Psoas muscle (tissue), 7 donors: ENCODE measurements at regions not wholly inside any gene's neighbourhood (a gene's known extent, or its start where the extent isn't known, plus 50 kb on each side); places are given as distances from the start of the nearest gene placed in this dataset.
"Not testable (repeated sequence)": the region's sequence is repeated elsewhere in the genome, so short reads cannot be mapped to it uniquely, and the experiment has no call there.

Source experiments
- ATAC-seq, 4 donors: fragments of 200-7000 bp; cut with Tn5 transposase; one replicate each; pipeline ENCODE4 v1.9.1; 2020; ENCODE audit warnings: moderate library complexity in 3 of 4, mild to moderate bottlenecking in 2 of 4
- DNase-seq, 2 donors: peaks; one replicate each; pipeline ENCODE4 v3.0.0-alpha.2; 2020
- H3K27ac ChIP-seq: fragments of 200-600 bp; one replicate; pipeline ENCODE4 v1.8.0; 2022
- H3K27me3 ChIP-seq, 3 donors: fragments of 200-600 bp in 1 of 3; one replicate each; pipeline versions ENCODE4 v1.6.1 to v1.8.0; 2013 to 2022; ENCODE audit warnings: low read length in 2 of 3, mild to moderate bottlenecking in 2 of 3, moderate library complexity in 1 of 3; ENCODE audit not compliant: insufficient read depth in 3 of 3
- H3K36me3 ChIP-seq, 2 donors: fragments of 200-600 bp in 1 of 2; one replicate each; pipeline versions ENCODE4 v1.6.1 to v1.8.0; 2013 to 2022; ENCODE audit warnings: low read depth in 1 of 2, mild to moderate bottlenecking in 1 of 2, moderate library complexity in 1 of 2; ENCODE audit not compliant: insufficient read depth in 1 of 2
- H3K4me1 ChIP-seq: fragments of 200-600 bp; one replicate; pipeline ENCODE4 v1.8.0; 2022
- H3K4me3 ChIP-seq: fragments of 200-600 bp; one replicate; pipeline ENCODE4 v1.8.0; 2022; ENCODE audit warnings: mild to moderate bottlenecking
- H3K9me3 ChIP-seq: fragments of 200-600 bp; one replicate; pipeline ENCODE4 v1.8.0; 2022
- CTCF ChIP-seq: fragments of 200-600 bp; IDR thresholded peaks from one replicate; pipeline ENCODE4 v1.8.0; 2022; ENCODE audit warnings: antibody characterized with exemption
- WGBS, 3 donors: extraction: QIAGEN DNeasy Blood & Tissue Kit; methylation state at CpG; one replicate each; pipeline versions ENCODE4 v1.1.6 to v1.1.7; 2013; 5-methylcytosine and 5-hydroxymethylcytosine counted together
- intact Hi-C, 2 donors: fragments of 100-400 bp; cut with DNase I; formaldehyde crosslinking; loops; one replicate each; pipeline versions ENCODE4 v1.11.0 to v1.14.2; 2022
- donor health status: healthy with polysubstance abuse.
- donor health status: DM: no; HTN: no; CAD: no; lungs with moderate emphysema.
- donor health status: Bipolar disorder and iron deficiency.
- donor health status: healthy.
- donor health status: DM: yes; HTN: yes; CAD: no.
- donor health status: DM: no; HTN: no; CAD: no.
- donor health status: DM: yes; HTN: yes; CAD: no.

GRCh38 chr3:75610773-75611172, 53.4 kb upstream of the FRG2C start:
- ATAC-seq (no peak), DNase-seq (no peak)
- no peaks in the 10 kb centered on the region for H3K27me3 ChIP-seq
- intact Hi-C loops, result no loop called here
- TF ChIP-seq CTCF, result no peak
- 71 to 81% (median 78%) methylated on average over 2 of the region's 2 CpGs for WGBS, 3 donors
- H3K4me1 ChIP-seq, result no peaks in the 10 kb centered on the region
- no peaks in the 10 kb centered on the region for H3K9me3 ChIP-seq
- no peak overlapping the region for H3K27ac ChIP-seq
- no peaks in the 10 kb centered on the region for H3K36me3 ChIP-seq
- H3K4me3 ChIP-seq, result no peak overlapping the region

- H3K4me3 ChIP-seq, DNase-seq, H3K36me3 ChIP-seq, H3K9me3 ChIP-seq, H3K27ac ChIP-seq, H3K4me1 ChIP-seq, ATAC-seq, intact Hi-C loops, H3K27me3 ChIP-seq: not testable (repeated sequence)
- 46 to 50% (median 50%) methylated on average over 20 to 25 of the region's 25 CpGs for WGBS, 3 donors
Measured at GRCh38 chr3:75611724-75612460, 52.2 kb upstream of the FRG2C start.
